Nucleus accumbens (tissue), 56 donors: ENCODE measurements at regions not wholly inside any gene's neighbourhood (a gene's known extent, or its start where the extent isn't known, plus 50 kb on each side); places are given as distances from the start of the nearest gene placed in this dataset.

Experiments
- DNase-seq, 56 donors: peaks; one replicate each; lab custom pipeline; 2025; lab: John Stamatoyannopoulos, UW

DNA sequence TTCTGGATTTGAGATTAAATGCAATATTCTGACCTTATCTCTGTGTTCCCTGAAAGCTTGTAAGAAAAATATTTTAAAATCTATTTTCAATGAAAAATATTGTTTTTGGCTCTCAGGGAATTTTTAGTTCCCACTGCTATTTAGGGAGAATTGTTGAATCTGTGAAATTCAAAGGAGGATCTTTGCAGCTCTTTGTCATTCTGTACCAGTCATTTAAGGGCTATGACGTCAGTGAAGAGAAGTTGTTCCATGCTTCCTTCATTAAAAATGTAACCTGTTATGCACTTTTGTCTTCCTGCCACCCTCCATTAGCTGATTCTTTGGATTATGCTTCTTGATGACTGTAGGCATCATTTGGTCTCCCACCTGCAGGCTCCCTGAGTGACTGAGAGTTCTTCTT, 427.8 kb upstream of the C2CD4B start:
- DNase-seq, result no peak

GRCh38 chr15:62593681-62594399, 428.8 kb upstream of the C2CD4B start:
- no peak for DNase-seq

- DNase-seq, result no peak
These were observed 433.1 kb upstream of the C2CD4B start for GRCh38 chr15:62598217-62598616.

DNA sequence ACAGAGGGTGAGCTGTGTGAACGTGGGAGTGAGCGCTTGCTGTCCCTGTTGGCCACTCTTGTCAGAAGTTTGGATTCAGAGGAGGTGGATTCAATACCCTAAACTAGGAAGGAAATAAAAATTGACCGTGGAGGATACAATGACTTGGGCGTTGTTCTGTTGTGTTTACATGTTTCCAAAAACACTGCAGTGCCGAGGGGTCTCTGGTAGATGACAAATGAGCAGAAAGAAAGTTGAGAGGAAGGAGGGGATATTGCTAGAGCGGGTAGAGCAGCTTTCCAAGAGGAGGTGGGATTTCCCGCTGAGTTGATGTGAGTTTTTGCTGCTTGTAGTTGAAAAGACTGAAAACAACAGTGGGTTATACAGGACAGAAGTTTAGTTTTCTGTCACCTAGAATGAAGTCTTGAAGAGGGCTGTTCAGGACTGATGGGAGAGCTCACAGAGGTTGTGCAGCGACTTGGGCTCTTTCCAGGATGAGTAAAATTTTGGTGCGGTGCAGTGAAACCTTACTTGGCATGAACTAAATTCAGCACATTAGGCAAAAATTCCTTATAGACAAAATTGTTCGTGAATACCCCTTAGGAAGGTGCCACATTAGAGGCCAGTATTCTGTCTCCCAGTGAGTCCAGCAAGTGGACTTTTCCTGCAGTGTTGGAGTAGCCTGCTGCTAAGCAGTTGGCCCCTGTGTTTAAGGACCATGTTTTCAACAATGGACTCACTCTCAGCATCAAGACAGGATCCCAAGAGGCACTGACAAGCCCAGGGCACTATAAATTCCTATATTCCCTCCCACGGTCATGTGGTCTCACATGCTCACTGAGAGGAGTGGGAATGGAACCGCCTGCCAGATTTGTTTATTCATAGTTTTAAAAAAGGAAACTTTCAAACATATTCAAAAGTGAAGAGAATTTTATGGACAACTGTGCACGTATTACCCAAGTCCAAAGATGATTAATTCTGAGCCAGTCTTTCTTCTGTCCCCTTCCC, 435.0 kb upstream of the C2CD4B start:
- no peak for DNase-seq

DNA sequence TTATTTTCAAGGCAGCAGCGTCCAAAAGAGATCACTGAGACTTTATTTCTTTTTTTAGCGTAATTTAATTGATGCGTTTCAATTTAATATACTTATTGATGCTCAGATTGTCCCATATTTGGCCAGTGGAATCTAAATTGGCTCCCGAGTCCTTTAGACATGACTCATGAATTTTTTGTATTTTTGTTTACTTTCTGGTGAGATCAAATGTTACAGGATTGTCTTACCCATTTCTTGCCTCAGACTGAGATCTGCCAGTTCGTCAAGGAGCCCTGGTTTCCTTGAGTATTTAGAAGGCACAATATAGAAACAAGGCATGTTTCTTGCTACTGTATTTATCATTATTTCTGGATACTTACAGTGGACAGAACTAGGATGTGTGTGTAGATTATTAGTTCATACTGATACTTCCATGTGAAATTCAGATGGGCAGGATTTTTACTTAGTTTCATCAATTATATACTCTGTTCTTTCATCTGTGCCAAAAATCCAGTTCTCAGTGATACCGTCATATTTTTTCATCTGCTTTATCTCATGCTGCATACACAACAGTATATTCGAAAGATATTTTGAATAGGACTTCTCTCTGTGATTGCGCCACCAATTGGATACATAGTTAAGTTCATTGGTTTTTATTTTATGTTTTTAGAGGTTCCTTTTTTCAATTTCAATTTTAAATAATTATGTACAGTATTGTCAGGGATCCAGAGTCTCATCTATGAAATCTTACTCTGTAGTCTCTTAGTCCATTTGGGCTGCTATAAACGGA, 436.9 kb upstream of the C2CD4B start:
- DNase-seq, result no peak

- DNase-seq, result no peak
These were observed 438.7 kb upstream of the C2CD4B start for GRCh38 chr15:62603742-62604141.

DNA sequence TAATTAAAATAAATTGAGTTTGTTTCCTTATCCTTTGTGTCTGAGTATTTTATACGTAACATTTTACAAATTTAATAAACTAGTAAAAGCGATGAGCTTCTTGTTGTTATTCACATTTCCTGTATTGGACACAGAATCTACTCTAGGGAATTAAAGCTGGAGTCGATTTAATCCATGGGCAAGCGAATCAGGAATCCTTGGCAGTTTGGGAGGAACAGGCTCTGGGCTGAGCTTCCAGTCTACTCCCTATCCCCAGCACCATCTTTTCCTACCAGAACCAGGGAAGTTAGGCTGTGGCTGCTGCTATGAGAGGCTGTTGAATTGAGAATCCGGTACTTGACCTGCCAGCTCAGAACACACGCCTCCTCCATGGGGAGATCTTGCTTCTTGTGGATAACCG, 437.3 kb upstream of the TPM1 start:
- no peak for DNase-seq

- DNase-seq, result peak in 1 of 56 donors; percentile 21
These were observed 436.0 kb upstream of the TPM1 start for GRCh38 chr15:62606376-62607113.

GRCh38 chr15:62607114-62607462, 435.5 kb upstream of the TPM1 start:
- DNase-seq, result no peak

- no peak for DNase-seq
These were observed 434.9 kb upstream of the TPM1 start for GRCh38 chr15:62607643-62608042.

GRCh38 chr15:62608369-62608768, 434.2 kb upstream of the TPM1 start:
- peak in 11 of 56 donors; percentile 12 to 38 (median 21) for DNase-seq

- DNase-seq, result no peak
These were observed 432.2 kb upstream of the TPM1 start for GRCh38 chr15:62610265-62610869.

GRCh38 chr15:62611002-62611401, 431.5 kb upstream of the TPM1 start:
- no peak for DNase-seq

DNA sequence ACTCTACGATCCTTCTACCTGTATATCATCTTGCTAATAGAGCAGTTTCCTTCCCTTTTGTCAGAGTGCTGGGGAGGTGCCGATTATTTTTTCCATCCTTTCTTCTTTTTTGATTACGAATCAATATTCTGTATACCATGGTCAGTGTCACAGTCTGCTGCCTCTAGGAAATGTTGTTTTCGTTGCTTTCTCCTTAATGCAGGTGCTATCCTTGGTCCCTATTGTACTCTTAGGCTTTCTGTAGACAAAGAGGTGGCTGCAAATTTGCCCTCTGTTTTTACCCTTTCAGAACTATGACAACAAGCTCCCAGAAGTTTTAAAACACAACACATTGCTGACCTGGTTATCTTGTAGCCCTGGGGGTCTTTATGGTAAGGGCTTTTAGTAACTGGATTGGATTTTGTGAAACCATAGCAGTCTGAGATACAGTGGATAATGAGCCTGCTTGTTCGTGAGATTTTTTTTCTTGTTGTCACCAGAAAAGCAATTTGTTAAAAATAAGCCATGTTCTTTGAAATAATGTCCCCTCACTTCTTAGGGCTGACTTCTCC, 430.3 kb upstream of the TPM1 start:
- DNase-seq, result no peak

DNA sequence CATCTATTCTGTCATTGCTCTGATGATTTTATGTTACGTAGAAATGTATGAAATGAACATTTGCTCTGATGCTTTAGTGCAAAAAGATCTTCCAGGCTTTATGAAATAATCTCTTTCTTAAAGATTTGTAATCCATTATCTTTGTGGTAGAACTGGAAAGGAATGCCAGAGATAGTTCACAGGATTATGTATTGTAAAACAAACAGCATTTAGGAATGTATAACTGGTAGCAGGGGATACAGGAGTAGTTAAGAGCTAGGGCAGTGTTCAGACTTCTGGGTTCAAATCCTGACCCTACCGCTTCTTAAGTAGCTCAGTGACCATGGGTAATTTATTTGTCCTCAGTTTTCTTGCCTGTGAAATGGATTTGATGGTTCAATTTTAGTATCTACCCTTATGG, 429.8 kb upstream of the TPM1 start:
- no peak for DNase-seq

GRCh38 chr15:62616746-62617145, 425.8 kb upstream of the TPM1 start:
- DNase-seq, result no peak

GRCh38 chr15:62617741-62618140, 424.8 kb upstream of the TPM1 start:
- DNase-seq, result no peak

DNA sequence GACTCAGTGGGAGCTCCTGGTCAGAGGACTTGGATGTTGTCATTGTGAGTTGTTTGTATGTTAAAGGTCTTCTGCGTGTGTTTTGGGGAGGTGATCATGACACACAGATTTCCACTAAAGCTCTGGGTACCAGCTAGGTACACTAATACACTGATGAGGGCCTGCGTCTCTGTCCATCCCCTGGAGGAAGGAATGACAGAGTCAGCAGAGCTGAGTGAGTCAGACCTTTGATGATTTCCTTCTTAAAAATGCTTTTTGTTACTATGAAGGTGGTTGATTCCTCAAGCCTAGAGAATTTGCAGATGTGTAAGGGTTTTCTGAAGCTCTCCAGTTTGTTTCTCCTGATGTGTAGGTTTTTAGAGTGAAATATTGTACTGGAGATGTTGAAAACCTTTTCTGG, 424.1 kb upstream of the TPM1 start:
- DNase-seq, result no peak

- DNase-seq, result peak in 6 of 56 donors; percentile 5 to 34 (median 15)
These were observed 423.6 kb upstream of the TPM1 start for GRCh38 chr15:62618846-62619504.
